AG09319 (cell line): ENCODE measurements at regions not wholly inside any gene's neighbourhood (a gene's known extent, or its start where the extent isn't known, plus 50 kb on each side); places are given as distances from the start of the nearest gene placed in this dataset.
"Not testable (repeated sequence)": the region's sequence is repeated elsewhere in the genome, so short reads cannot be mapped to it uniquely, and the experiment has no call there.

Experiments used
- DNase-seq: peaks from one replicate; pipeline ENCODE4 v3.0.0-alpha.2; 2010; ENCODE audit warnings: low read depth; ENCODE audit errors: extremely low read depth
- CTCF ChIP-seq: IDR thresholded peaks from 2 replicates; pipeline ENCODE4 v1.5.1; 2011; ENCODE audit warnings: low read depth, mild to moderate bottlenecking, inconsistent platforms, low read length, moderate library complexity

DNA sequence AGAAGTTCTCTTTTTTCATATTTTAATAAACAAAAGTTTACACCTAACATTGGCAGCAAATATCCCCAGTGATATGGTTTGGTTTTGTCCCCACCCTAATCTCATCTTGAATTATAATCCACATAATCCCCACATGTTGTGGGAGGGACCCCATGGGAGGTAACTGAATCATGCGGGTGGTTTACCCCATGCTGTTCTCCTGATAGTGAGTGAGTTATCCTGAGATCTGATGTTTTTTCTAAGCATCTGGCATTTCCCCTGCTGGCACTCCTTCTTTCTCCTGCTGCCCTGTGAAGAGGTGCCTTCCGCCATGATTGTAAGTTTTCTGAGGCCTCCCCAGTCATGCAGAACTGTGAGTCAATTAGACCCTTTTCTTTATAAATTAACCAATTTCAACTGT is 214.7 kb downstream of the SLITRK1 start:
- TF ChIP-seq CTCF, result no peak
- DNase-seq, result no peak

GRCh38 chr13:83666141-83666540 is 216.1 kb downstream of the SLITRK1 start:
- peak; percentile 18 for DNase-seq
- TF ChIP-seq CTCF, result no peak

GRCh38 chr13:83657281-83657680 is 225.0 kb downstream of the SLITRK1 start:
- no peak for TF ChIP-seq CTCF

GRCh38 chr13:83642617-83643016 is 239.7 kb downstream of the SLITRK1 start:
- DNase-seq, result not testable (repeated sequence)

More at GRCh38 chr13:83657281-83657680, 225.0 kb downstream of the SLITRK1 start:
- DNase-seq, result no peak

- no peak for DNase-seq
- TF ChIP-seq CTCF, result no peak
Measured at GRCh38 chr13:83634601-83635000, 247.7 kb downstream of the SLITRK1 start.

DNA sequence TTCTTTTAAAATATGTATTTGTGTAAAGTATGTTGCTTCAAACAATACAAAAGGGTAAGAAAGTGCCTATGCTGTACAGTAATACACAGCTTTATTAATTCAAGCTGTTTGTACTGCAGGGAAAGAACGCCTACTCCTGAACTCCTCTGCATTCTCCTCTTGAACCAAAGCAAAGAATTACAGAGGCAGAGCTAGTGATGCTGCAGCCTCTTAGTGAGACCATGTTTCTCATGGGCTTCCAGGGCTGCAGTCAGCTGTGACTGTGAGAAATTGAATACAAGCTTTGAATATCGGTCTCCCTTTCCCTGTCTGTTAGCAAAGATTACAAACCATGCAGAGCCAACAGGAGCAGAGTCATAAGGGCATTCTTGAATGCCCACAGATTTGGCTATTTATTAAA is 248.5 kb downstream of the SLITRK1 start:
- no peak for TF ChIP-seq CTCF
- peak; percentile 25 for DNase-seq

DNA sequence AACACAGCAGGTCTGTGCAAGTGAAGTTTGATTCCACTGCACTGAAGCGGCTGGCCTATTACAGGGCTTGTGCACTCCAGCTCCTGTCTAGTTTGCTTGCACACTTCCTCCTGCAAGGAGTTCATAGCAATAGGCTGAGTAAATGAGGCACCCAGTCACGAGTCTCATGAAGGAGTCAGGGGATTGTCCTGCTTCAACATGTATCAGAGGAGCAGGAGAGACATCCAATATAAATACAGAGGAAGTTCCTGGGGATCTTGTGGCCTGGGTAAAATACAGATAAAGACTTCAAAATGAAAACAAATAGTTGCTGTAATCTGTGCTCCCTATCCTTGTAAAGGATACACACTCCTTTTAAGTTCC is 259.9 kb downstream of the SLITRK1 start:
- no peak for DNase-seq

More for the DNA sequence above, 259.9 kb downstream of the SLITRK1 start:
- no peak for TF ChIP-seq CTCF
